ENCODE measurements at regions not wholly inside any gene's neighbourhood (a gene's known extent, or its start where the extent isn't known, plus 50 kb on each side); places are given as distances from the start of the nearest gene placed in this dataset.

DNA sequence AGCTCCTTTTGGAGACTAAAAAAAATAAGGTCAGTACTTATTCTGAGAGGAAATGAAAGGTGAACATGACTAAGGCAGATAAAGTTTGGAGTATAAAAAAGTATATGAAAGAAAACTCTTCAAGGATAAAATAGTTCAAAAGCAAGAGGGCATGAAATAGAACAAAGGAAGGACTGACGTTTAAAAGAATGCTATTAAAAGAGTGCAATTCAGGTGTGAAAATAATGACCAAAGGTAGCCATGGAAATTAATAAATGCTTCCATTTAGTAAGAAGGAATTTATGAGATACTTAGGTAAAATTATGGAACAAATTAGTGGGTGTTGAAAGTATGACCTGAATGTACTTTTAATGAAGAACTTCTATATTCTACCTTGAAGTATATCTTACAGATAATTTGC lies 128.2 kb upstream of the WDFY3 start:
- TF ChIP-seq POLR2A (IDR thresholded peaks at IDR 0.05) (no peak), CTCF (IDR thresholded peaks at IDR 0.05) (no peak)
- Histone ChIP-seq H3K4me3 (no peak overlapping the region), H3K27ac (no peak overlapping the region), H3K36me3 (replicated peaks in 1 of 2; ENCODE audit: insufficient read depth in 1 of 2, low read depth in 2 of 2) (no peaks in the 10 kb centered on the region), H3K27me3 (no peaks in the 10 kb centered on the region), H3K9me3 (no peaks in the 10 kb centered on the region), H3K4me1 (no peaks in the 10 kb centered on the region)
- 56 to 70% methylated on average over 1 of the region's 1 CpG for WGBS, 2 donors
- DNase-seq (no peak), ATAC-seq (no peak)
- intact Hi-C loops (cut with DNase I), result no loop called here

- WGBS, 2 donors, result 92 to 95% methylated on average over 1 of the region's 1 CpG
- Histone ChIP-seq H3K9me3 (no peaks in the 10 kb centered on the region), H3K36me3 (replicated peaks in 1 of 2; ENCODE audit: insufficient read depth in 1 of 2, low read depth in 2 of 2) (no peaks in the 10 kb centered on the region), H3K4me1 (no peaks in the 10 kb centered on the region), H3K27me3 (no peaks in the 10 kb centered on the region), H3K27ac (no peak overlapping the region), H3K4me3 (no peak overlapping the region)
- DNase-seq, result no peak
- no peak for ATAC-seq
- TF ChIP-seq POLR2A (IDR thresholded peaks at IDR 0.05), result no peak
- intact Hi-C loops (cut with DNase I), result no loop called here
Measured at GRCh38 chr4:85102606-85103005, 136.1 kb upstream of the WDFY3 start.

DNA sequence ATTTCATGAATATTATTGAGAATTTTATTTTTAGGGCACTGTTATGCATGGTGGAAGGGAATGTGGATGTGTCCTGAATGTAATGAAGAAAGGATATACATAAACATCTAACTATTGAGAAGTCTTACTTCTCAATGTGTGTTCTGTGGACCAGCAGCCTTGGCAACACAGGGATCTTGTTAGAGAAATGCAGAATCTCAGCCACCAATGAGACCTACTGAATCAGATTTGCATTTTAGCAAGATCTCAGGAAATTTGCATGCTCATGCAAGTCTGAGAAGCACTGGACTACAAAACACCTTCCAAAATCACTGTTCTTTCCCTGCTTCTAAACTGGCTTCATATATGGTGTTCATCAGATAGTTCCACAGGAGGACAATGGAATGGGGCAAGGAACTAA lies 139.7 kb upstream of the WDFY3 start:
- no peak overlapping the region for H3K4me3 ChIP-seq
- no peak for ATAC-seq
- no peaks in the 10 kb centered on the region for H3K4me1 ChIP-seq
- H3K36me3 ChIP-seq (replicated peaks in 1 of 2; ENCODE audit: insufficient read depth in 1 of 2, low read depth in 2 of 2), result no peaks in the 10 kb centered on the region
- H3K27ac ChIP-seq, result no peak overlapping the region
- no peak for DNase-seq
- TF ChIP-seq POLR2A (IDR thresholded peaks at IDR 0.05) (no peak), CTCF (IDR thresholded peaks at IDR 0.05) (no peak)
- H3K27me3 ChIP-seq, result no peaks in the 10 kb centered on the region
- no peaks in the 10 kb centered on the region for H3K9me3 ChIP-seq
- intact Hi-C loops (cut with DNase I), result no loop called here

DNA sequence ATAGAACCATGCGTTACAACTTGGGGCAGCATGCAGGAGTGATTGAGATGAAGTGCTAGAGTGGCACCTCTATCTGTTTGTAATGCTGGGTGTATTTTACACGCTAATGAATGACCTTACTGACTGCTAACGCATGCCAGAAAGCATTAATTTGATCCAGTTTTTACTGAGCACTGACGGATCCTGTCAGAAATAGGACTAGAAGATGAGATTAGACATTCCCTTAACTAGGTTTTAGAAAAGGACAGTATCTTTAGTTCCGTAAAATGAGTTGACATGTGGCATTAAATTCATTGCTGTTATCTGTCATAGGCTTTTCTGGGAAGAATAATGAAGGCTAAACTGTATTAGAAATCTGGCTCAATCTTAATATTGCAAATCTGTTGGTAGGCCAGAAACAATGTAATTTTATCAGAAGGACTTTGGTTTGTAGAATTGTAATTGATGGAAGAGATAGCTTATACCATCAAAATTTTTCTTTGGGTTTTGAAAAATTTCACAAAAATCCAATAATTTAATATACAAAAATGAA lies 140.4 kb upstream of the WDFY3 start:
- ATAC-seq (no peak), DNase-seq (no peak)
- H3K36me3 ChIP-seq (replicated peaks in 1 of 2; ENCODE audit: insufficient read depth in 1 of 2, low read depth in 2 of 2), result no peaks in the 10 kb centered on the region
- intact Hi-C loops (cut with DNase I), result no loop called here
- TF ChIP-seq POLR2A (IDR thresholded peaks at IDR 0.05), result no peak
- TF ChIP-seq CTCF (IDR thresholded peaks at IDR 0.05), result no peak
- H3K4me3 ChIP-seq, result no peak overlapping the region
- WGBS, 2 donors, result 86 to 94% methylated on average over 5 of the region's 5 CpGs
- no peak overlapping the region for H3K27ac ChIP-seq
- H3K27me3 ChIP-seq, result no peaks in the 10 kb centered on the region
- no peaks in the 10 kb centered on the region for H3K4me1 ChIP-seq
- no peaks in the 10 kb centered on the region for H3K9me3 ChIP-seq

DNA sequence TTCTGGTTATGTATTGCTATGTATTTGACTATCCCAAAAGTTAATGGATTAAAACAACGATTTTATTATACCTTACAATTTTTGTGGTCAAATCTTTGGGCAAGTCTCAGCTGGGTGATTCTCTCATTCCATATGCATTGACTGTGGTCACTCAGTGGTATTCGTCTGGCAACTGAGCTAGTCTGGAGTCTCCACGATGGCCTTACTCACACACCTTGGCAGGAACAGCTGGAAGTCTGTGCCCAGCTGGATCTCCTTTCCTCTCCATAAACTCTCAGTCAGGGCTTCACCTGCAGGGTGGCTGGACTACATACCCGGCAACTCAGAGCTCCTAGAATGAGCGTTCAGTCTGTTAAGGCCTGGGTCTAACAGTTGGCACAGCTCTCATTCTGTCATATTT lies 141.1 kb upstream of the WDFY3 start:
- 59 to 63% methylated on average over 5 of the region's 5 CpGs for WGBS, 2 donors
- no peak for DNase-seq
- H3K36me3 ChIP-seq (replicated peaks in 1 of 2; ENCODE audit: insufficient read depth in 1 of 2, low read depth in 2 of 2), result no peaks in the 10 kb centered on the region
- intact Hi-C loops (cut with DNase I), result no loop called here
- no peak overlapping the region for H3K4me3 ChIP-seq
- no peaks in the 10 kb centered on the region for H3K9me3 ChIP-seq
- H3K27me3 ChIP-seq, result no peaks in the 10 kb centered on the region
- no peak for ATAC-seq
- H3K27ac ChIP-seq, result no peak overlapping the region
- no peak for TF ChIP-seq CTCF (IDR thresholded peaks at IDR 0.05)
- no peak for TF ChIP-seq POLR2A (IDR thresholded peaks at IDR 0.05)
- no peaks in the 10 kb centered on the region for H3K4me1 ChIP-seq
